ENCODE measurements at regions not wholly inside any gene's neighbourhood (a gene's known extent, or its start where the extent isn't known, plus 50 kb on each side); places are given as distances from the start of the nearest gene placed in this dataset.

DNA sequence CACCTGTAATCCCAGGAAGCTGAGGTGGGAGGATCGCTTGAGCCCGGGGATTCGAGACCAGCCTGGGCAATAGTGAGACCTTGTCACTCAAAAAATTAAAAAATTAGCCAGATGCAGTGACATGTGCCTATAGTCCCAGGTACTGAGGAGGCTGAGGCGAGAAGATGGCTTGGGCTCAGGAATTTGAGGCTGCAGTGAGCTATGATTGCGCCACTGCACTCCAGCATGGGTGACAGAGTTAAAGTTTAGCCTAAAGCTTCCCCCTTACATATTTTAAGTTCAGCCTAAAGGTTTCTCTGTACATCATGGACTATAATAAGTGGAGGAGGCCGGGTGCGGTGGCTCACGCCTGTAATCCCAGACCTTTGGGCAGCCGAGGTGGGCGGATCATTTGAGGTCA lies 70.1 kb downstream of the SPRING1 start:
- TF ChIP-seq, protein P1, sequence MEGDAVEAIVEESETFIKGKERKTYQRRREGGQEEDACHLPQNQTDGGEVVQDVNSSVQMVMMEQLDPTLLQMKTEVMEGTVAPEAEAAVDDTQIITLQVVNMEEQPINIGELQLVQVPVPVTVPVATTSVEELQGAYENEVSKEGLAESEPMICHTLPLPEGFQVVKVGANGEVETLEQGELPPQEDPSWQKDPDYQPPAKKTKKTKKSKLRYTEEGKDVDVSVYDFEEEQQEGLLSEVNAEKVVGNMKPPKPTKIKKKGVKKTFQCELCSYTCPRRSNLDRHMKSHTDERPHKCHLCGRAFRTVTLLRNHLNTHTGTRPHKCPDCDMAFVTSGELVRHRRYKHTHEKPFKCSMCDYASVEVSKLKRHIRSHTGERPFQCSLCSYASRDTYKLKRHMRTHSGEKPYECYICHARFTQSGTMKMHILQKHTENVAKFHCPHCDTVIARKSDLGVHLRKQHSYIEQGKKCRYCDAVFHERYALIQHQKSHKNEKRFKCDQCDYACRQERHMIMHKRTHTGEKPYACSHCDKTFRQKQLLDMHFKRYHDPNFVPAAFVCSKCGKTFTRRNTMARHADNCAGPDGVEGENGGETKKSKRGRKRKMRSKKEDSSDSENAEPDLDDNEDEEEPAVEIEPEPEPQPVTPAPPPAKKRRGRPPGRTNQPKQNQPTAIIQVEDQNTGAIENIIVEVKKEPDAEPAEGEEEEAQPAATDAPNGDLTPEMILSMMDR (optimal IDR thresholded peaks at IDR 0.05 in 1 of 3, IDR thresholded peaks at IDR 0.05 in 1 of 3, conservative IDR thresholded peaks at IDR 0.05 in 1 of 3; ENCODE audit: extremely low read depth in 1 of 3, insufficient read depth in 2 of 3, low read length in 3 of 3) = no peak
- no peak for TF ChIP-seq EZH2 (IDR thresholded peaks at IDR 0.05; ENCODE audit: low read length)

Data from keratinocyte (primary cell).